ENCODE measurements at regions not wholly inside any gene's neighbourhood (a gene's known extent, or its start where the extent isn't known, plus 50 kb on each side); places are given as distances from the start of the nearest gene placed in this dataset.

DNA sequence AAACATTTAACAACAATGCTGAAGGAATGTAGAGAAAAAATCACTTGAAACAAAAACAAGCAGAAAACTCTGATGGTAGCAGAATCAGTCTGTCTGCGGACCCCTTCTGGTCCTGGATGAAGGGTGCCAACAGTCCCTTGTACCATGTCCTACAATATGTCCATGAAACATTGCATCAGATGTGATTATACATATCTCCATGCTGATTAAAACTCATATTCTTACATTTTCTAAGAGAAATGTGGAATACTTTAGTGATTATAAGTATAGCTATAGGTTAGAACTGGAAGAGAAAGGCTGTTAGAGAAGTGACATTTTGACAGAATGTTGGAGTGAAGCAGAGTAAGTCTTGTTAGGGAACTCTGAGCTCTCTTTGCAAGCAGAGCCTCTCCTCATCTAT is 286.1 kb downstream of the SH3GL2 start:
- TF ChIP-seq, protein P1, sequence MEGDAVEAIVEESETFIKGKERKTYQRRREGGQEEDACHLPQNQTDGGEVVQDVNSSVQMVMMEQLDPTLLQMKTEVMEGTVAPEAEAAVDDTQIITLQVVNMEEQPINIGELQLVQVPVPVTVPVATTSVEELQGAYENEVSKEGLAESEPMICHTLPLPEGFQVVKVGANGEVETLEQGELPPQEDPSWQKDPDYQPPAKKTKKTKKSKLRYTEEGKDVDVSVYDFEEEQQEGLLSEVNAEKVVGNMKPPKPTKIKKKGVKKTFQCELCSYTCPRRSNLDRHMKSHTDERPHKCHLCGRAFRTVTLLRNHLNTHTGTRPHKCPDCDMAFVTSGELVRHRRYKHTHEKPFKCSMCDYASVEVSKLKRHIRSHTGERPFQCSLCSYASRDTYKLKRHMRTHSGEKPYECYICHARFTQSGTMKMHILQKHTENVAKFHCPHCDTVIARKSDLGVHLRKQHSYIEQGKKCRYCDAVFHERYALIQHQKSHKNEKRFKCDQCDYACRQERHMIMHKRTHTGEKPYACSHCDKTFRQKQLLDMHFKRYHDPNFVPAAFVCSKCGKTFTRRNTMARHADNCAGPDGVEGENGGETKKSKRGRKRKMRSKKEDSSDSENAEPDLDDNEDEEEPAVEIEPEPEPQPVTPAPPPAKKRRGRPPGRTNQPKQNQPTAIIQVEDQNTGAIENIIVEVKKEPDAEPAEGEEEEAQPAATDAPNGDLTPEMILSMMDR (IDR thresholded peaks at IDR 0.05) = no peak
- no peak for TF ChIP-seq POLR2A (IDR thresholded peaks at IDR 0.05)

All from uterus (tissue), 2 donors.